NCI-H510A treated with DMSO at 0.1 percent for 48 hours (cell line): ENCODE measurements at regions not wholly inside any gene's neighbourhood (a gene's known extent, or its start where the extent isn't known, plus 50 kb on each side); places are given as distances from the start of the nearest gene placed in this dataset.
"Not testable (repeated sequence)": the region's sequence is repeated elsewhere in the genome, so short reads cannot be mapped to it uniquely, and the experiment has no call there.

Source experiments
- DNase-seq: peaks from one replicate; lab custom pipeline; 2025; lab: John Stamatoyannopoulos, UW

GRCh38 chr3:87489892-87490291 lies 213.5 kb upstream of the POU1F1 start:
- no peak for DNase-seq

DNA sequence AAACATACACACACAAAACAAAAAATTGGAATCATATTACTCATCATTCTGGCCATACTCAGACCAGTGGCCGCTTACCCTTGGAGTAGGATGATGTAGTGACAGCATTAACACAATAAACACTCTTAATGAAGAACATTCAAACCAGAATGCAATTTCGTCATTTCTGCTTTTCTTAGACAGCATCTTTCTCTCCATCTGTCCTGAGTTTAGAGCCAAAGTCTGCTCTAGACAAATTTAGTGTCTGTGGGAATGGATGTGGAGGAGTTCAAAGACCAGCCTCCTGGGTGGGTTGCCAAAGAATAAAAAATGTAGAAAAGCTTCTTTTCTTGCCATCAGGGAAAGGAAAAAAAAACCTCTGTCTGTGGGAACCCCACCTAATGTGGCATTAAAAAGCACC lies 212.4 kb upstream of the POU1F1 start:
- DNase-seq = no peak

DNA sequence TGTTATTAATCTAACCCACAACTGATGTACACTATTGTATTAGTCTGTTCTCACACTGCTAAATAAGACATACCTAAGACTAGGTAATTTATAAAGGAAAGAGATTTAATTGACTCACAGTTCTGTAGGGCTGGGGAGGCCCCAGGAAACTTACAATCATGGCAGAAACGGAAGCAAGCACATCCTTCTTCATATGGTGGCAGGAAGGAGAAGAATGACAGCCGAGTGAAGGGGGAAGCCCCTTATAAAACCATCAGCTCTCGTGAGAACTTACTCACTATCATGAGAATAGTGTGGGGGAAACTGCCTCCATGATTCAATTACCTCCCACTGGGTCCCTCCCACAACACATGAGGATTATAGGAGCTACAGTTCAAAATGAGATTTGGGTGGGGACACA lies 210.3 kb upstream of the POU1F1 start:
- not testable (repeated sequence) for DNase-seq

- DNase-seq = no peak
Measured at GRCh38 chr3:87486115-87486514, 209.7 kb upstream of the POU1F1 start.

- DNase-seq = no peak
Measured at GRCh38 chr3:87478716-87479115, 202.3 kb upstream of the POU1F1 start.

DNA sequence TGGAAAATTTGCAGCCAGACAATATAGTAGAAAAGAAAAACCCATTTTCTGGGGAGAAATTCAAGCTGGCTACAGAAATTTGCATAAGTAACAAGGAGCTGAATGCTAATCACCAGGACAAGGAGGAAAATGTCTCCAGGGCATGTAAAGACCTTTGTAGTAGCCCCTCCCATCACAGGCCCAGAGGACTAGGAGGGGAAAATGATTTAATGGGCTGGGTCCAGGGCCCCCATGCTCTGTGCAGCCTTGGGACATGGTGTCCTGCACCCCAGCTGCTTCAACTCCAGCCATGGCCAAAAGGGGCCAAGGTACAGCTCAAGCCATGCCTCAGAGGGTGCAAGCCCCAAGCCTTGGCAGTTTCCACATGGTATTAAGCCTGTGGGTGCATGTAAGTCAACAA lies 197.6 kb upstream of the POU1F1 start:
- DNase-seq = no peak

DNA sequence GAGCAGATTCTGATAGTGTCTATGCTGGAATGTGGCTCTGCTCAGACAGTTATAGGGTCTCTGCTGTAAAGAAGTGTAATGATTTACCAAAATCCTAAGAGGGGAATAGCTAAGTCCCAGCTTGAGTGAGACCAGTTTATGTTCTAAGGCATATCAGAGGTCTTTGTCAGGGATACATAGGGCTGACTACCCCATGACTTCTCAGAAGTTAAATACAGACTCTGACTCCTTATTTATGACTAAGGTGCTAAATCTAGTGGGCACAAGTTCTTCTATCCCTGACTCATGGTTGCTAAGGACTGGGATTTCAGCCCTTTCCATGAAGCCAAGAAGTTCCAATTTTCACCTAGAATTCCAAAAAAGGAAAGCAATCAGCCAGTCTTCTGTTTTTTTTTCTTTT lies 192.6 kb upstream of the POU1F1 start:
- no peak for DNase-seq

GRCh38 chr3:87468235-87468634 lies 191.9 kb upstream of the POU1F1 start:
- no peak for DNase-seq

DNA sequence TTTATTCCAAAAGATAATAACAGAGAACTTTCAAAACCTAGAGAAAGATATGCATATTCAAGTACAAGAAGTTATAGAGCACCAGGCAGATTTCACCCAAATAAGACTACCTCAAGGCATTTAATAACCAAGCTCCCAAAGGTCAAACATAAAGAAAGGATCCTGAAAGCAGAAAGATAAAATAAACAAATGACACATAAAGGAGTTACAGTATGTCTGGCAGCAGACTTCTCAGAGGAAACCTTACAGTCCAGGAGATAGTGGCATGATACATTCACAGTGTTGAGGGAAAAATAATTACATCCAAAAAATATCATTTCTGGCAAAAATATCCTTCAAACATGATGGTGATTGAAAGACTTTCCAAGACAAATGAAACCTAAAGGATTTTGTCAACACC lies 185.8 kb upstream of the POU1F1 start:
- no peak for DNase-seq

DNA sequence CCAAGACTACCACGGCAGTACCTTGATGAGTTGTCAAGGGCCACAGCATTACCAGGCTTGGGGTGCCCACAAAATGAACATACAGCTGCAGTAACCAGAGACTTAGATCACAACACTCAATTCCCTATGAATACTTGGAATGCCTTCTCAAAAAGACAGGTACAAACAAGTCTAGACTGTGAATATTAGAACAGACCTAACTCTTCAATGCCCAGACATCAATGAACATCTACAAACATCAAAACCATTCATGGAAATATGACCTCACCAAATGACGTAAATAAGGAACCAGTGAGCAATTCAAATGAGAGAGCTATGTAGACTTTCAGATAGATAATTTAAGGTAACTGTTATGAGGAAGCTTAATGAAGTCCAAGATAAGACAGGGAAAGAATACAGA lies 185.1 kb upstream of the POU1F1 start:
- DNase-seq = no peak

DNA sequence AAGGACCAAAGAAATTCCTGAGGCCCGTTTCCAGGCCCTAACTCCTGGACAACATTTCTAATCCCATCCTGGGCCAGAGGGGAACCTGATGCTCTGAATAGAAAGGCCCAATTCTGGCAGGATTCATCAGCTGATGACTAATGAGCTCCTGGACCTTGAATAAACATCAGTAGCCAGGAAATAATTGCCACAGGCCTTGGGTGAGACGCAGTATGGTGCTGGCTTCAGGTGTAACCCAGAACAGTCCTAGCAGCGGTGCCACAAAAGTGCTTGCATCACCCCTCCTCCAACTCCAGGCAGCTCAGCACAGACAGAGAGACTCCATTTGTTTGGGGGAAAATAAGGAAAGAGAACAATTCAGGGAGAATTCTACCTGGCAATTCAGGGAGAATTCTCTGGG lies 184.7 kb upstream of the POU1F1 start:
- DNase-seq = no peak

- DNase-seq = no peak
Measured at GRCh38 chr3:87448558-87448957, 172.2 kb upstream of the POU1F1 start.

DNA sequence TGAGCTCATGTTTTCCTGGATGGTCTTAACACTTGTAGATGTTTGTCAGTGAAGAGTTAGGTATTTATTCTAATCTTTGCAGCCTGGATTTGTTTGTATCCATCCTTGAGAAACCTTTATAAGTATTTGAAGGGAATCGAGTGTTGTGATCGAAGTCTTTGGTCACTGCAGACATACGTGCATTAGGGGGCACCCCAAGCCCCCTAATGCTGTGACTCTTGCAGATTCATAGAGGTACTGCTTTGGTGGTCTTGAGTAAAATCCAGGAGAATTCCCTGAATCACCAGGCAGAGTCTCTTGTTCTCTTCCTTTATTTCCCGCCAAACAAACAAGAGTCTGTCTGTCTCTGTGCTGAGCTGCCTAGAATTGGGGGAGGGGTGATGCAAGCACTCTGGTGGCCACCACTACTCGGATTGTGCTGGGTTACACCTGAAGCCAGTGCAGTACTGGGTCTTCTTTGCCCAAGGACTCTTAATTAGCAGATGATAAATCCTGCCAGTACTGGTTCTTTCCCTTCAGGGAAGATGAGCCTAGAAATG lies 170.5 kb upstream of the POU1F1 start:
- DNase-seq = no peak

DNA sequence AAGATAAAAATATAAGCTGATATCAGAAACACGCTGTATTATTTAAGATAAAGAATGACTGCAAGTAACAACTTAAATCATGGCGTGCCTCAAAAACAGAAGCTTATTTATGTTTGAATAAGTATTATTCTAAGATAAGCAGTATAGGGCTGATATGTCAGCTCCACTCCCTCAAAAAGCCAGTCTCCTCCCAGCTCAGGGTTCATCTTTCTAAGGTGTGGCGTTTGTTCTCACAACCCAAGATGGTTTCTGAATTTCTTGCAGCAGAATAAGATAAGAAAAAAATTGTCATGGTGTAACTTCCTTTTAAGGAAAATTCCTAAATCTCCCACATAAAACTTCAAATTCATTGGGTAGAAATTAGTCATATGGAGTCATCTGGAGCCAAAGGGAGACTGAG lies 166.1 kb upstream of the POU1F1 start:
- DNase-seq = no peak

DNA sequence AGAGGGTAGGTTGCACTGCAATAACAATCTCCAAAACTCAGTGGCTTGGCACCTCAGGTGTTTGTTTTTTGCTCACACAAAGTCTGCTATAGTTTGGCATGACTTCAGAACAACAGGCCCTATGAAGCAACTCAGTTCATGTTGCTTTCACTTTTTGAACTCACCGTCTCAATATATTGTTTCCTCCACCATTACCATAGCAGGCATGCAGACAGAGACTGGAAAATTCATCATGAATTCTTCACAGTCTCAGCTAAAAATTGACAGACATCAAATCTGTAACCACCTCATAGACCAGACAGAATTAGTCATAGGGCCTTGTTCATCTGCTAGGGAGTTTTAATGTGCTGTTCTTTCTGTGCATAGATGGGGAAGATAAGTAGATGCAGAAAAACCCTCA lies 161.4 kb upstream of the POU1F1 start:
- no peak for DNase-seq

GRCh38 chr3:87436781-87437543 lies 160.6 kb upstream of the POU1F1 start:
- DNase-seq = no peak

- no peak for DNase-seq
Measured at GRCh38 chr3:87435926-87436620, 159.7 kb upstream of the POU1F1 start.

- DNase-seq = not testable (repeated sequence)
Measured at GRCh38 chr3:87433445-87433844, 157.1 kb upstream of the POU1F1 start.

DNA sequence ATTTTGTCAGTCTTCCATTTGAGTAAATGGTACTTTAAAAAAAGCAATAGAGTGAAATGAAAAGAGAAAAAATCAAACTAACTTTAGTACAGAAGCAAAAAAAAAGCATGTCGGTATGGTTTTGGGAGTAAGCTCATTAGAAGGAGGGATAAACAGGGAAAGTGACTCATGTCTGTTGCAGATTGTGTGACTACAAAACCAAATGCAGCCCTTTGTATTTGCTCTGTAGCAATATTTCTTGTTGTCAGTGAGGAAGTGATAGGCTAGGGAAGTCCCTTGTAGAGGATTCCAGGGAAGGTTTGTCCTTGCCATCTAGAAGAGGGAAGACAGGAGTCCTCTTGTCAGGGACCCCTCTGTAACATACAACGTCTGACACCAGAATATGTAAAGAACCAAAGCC lies 150.5 kb upstream of the POU1F1 start:
- DNase-seq = no peak

DNA sequence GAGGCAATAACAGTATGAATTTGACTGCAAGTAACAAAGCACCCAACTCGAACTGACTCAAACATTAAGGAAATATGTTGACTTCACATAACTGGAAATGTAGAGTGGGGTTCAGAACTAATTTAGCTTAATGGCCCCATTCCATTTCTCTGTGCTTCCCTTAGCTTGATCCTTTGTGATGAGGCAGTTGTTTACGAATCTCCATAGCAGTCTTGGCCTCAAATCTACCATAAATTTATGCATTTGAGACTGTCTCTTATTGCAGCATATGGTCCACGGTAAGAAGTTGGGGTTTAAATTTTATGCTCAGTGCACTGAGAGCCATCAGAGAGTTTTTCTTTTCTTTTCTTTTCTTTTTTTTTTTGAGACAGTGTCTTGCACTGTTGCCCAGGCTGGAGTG lies 148.7 kb upstream of the POU1F1 start:
- DNase-seq = no peak

GRCh38 chr3:87423336-87423735 lies 147.0 kb upstream of the POU1F1 start:
- no peak for DNase-seq

- DNase-seq = no peak
Measured at GRCh38 chr3:87422333-87422732, 145.9 kb upstream of the POU1F1 start.

DNA sequence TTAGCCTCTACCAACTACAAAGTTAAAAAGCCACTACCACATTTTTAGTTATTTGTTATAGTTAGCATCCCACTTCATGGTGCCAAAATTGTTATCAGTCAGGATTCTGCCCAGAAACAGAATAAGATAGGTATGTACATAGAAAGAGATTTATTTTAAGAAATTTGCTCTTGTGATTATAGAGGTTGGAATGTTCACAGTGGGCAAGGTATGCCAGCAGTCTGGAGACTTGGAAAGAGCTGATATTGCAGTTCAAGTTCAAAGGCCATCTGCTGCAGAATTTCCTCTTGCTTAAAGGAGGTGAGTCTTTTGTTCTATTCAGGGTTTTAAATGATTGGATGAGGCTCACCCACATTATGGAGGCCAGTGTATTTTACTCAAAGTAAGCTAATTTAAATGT lies 143.8 kb upstream of the POU1F1 start:
- DNase-seq = no peak

- DNase-seq = no peak
Measured at GRCh38 chr3:87414271-87414670, 137.9 kb upstream of the POU1F1 start.
